Calu3 (cell line): ENCODE measurements at regions not wholly inside any gene's neighbourhood (a gene's known extent, or its start where the extent isn't known, plus 50 kb on each side); places are given as distances from the start of the nearest gene placed in this dataset.

Source experiments
- BruUV-seq: library from RNA; stranded (reverse); fragments of 400-500 nt; replicated peaks from 2 replicates; lab custom pipeline; 2021; lab: Mats Ljungman, UMichigan
- CTCF ChIA-PET: fragments of 300-600 bp; sonication (Branson Sonifier 250); formaldehyde crosslinking; loops from one replicate; lab custom pipeline; 2022; ENCODE audit warnings: antibody characterized with exemption; lab: Charles Lee
- DNase-seq: peaks from one replicate; pipeline ENCODE4 v3.0.0; 2022
- H3K27ac Mint-ChIP-seq: one replicate; pipeline ENCODE4 v1.8.0; 2022; ENCODE audit warnings: mixed read lengths; ENCODE audit not compliant: unreplicated experiment
- H3K27me3 Mint-ChIP-seq: one replicate; pipeline ENCODE4 v1.8.0; 2022; ENCODE audit warnings: mixed read lengths; ENCODE audit not compliant: unreplicated experiment
- H3K36me3 Mint-ChIP-seq: one replicate; pipeline ENCODE4 v1.8.0; 2022; ENCODE audit warnings: mild to moderate bottlenecking, moderate library complexity, mixed read lengths; ENCODE audit not compliant: insufficient read depth, unreplicated experiment
- H3K4me1 Mint-ChIP-seq: one replicate; pipeline ENCODE4 v1.8.0; 2022; ENCODE audit warnings: mild to moderate bottlenecking, low read depth, mixed read lengths; ENCODE audit not compliant: unreplicated experiment
- H3K4me3 Mint-ChIP-seq: one replicate; pipeline ENCODE4 v1.8.0; 2022; ENCODE audit warnings: mild to moderate bottlenecking, low read depth, moderate library complexity, mixed read lengths; ENCODE audit not compliant: unreplicated experiment
- H3K9me3 Mint-ChIP-seq: one replicate; pipeline ENCODE4 v1.8.0; 2022; ENCODE audit warnings: low read depth, mixed read lengths; ENCODE audit not compliant: unreplicated experiment
- CTCF ChIP-seq: fragments of 200-600 bp; IDR thresholded peaks from one replicate; pipeline ENCODE4 v1.8.0; 2022; ENCODE audit warnings: antibody characterized with exemption; ENCODE audit not compliant: unreplicated experiment
- intact Hi-C: fragments of 100-400 bp; cut with micrococcal nuclease; formaldehyde crosslinking; loops from one replicate; pipeline ENCODE4 v1.10.0; 2022; ENCODE audit not compliant: unreplicated experiment

GRCh38 chr2:151029406-151030157, 232.1 kb downstream of the RBM43 start:
- no TSS peak for BruUV-seq
- no peak for TF ChIP-seq CTCF
- Mint-ChIP-seq H3K27me3 (no peaks in the 10 kb centered on the region), H3K4me3 (no peak overlapping the region), H3K4me1 (no peaks in the 10 kb centered on the region), H3K27ac (no peak overlapping the region), H3K36me3 (no peaks in the 10 kb centered on the region), H3K9me3 (no peaks in the 10 kb centered on the region)
- CTCF ChIA-PET: no interaction called here
- intact Hi-C loops: no loop called here
- DNase-seq: no peak

- intact Hi-C loops: no loop called here
- peaks cover 1% of the 10 kb centered on the region for H3K9me3 Mint-ChIP-seq
- H3K36me3 Mint-ChIP-seq: no peaks in the 10 kb centered on the region
- no peak for DNase-seq
- no peak overlapping the region for H3K4me3 Mint-ChIP-seq
- BruUV-seq: no TSS peak
- CTCF ChIA-PET: interaction anchor here (0.7 kb wide), 1 partner anchor 81 kb away, joined by 3 read pairs; no protein-coding TSS in a partner anchor
- no peaks in the 10 kb centered on the region for H3K27me3 Mint-ChIP-seq
- TF ChIP-seq CTCF: no peak
- no peak overlapping the region for H3K27ac Mint-ChIP-seq
- H3K4me1 Mint-ChIP-seq: no peaks in the 10 kb centered on the region
Measured at GRCh38 chr2:151028691-151029176, 232.9 kb downstream of the RBM43 start.

GRCh38 chr2:151027151-151027550, 234.5 kb downstream of the RBM43 start:
- Mint-ChIP-seq H3K36me3 (no peaks in the 10 kb centered on the region), H3K4me3 (no peak overlapping the region), H3K9me3 (peaks cover 2% of the 10 kb centered on the region), H3K4me1 (no peaks in the 10 kb centered on the region), H3K27ac (no peak overlapping the region), H3K27me3 (no peaks in the 10 kb centered on the region)
- CTCF ChIA-PET: no interaction called here
- intact Hi-C loops: no loop called here
- BruUV-seq: no TSS peak
- TF ChIP-seq CTCF: no peak
- DNase-seq: no peak

GRCh38 chr2:151025816-151026215, 235.8 kb downstream of the RBM43 start:
- no TSS peak for BruUV-seq
- DNase-seq: no peak
- Mint-ChIP-seq H3K36me3 (no peaks in the 10 kb centered on the region), H3K27me3 (no peaks in the 10 kb centered on the region), H3K9me3 (peaks cover 2% of the 10 kb centered on the region), H3K4me1 (no peaks in the 10 kb centered on the region), H3K4me3 (no peak overlapping the region), H3K27ac (no peak overlapping the region)
- CTCF ChIA-PET: no interaction called here
- no peak for TF ChIP-seq CTCF
- intact Hi-C loops: no loop called here
